HG02798 (cell line): ENCODE measurements at regions not wholly inside any gene's neighbourhood (a gene's known extent, or its start where the extent isn't known, plus 50 kb on each side); places are given as distances from the start of the nearest gene placed in this dataset.
"Not testable (repeated sequence)": the region's sequence is repeated elsewhere in the genome, so short reads cannot be mapped to it uniquely, and the experiment has no call there.

Experiments used
- ATAC-seq: cut with Tn5 transposase; IDR thresholded peaks from one replicate; pipeline ENCODE4 v1.9.1; 2021; ENCODE audit warnings: mild to moderate bottlenecking; ENCODE audit not compliant: unreplicated experiment, poor library complexity

- ATAC-seq: no peak
Observed at GRCh38 chr14:88981948-88982347, 157.5 kb downstream of the TTC8 start.

- no peak for ATAC-seq
Observed at GRCh38 chr14:88983755-88984154, 159.3 kb downstream of the TTC8 start.

GRCh38 chr14:88985654-88986053 lies 161.2 kb downstream of the TTC8 start:
- ATAC-seq: no peak

- ATAC-seq: no peak
Observed at GRCh38 chr14:88986146-88986841, 161.8 kb downstream of the TTC8 start.

- not testable (repeated sequence) for ATAC-seq
Observed at GRCh38 chr14:88986908-88987307, 162.5 kb downstream of the TTC8 start.

GRCh38 chr14:88987516-88987915 lies 163.1 kb downstream of the TTC8 start:
- ATAC-seq: no peak

- no peak for ATAC-seq
Observed at GRCh38 chr14:88989911-88990310, 165.5 kb downstream of the TTC8 start.

- ATAC-seq: no peak
Observed at GRCh38 chr14:88990856-88991255, 166.4 kb downstream of the TTC8 start.

GRCh38 chr14:88992011-88992410 lies 167.6 kb downstream of the TTC8 start:
- no peak for ATAC-seq

GRCh38 chr14:88993946-88994345 lies 169.5 kb downstream of the TTC8 start:
- ATAC-seq: no peak

- no peak for ATAC-seq
Observed at GRCh38 chr14:88995437-88996198, 171.2 kb downstream of the TTC8 start.

- no peak for ATAC-seq
Observed at GRCh38 chr14:88998027-88998426, 173.6 kb downstream of the TTC8 start.

GRCh38 chr14:88999137-88999536 lies 174.7 kb downstream of the TTC8 start:
- no peak for ATAC-seq

GRCh38 chr14:89000007-89000942 lies 175.8 kb downstream of the TTC8 start:
- ATAC-seq: no peak

- no peak for ATAC-seq
Observed at GRCh38 chr14:89004166-89004565, 179.7 kb downstream of the TTC8 start.

GRCh38 chr14:89007906-89008305 lies 183.5 kb downstream of the TTC8 start:
- no peak for ATAC-seq

- ATAC-seq: no peak
Observed at GRCh38 chr14:89011355-89012281, 187.2 kb downstream of the TTC8 start.

GRCh38 chr14:89012282-89013097 lies 188.0 kb downstream of the TTC8 start:
- ATAC-seq: no peak

GRCh38 chr14:89013098-89013504 lies 188.7 kb downstream of the TTC8 start:
- no peak for ATAC-seq
